Right renal cortex interstitium (tissue), 3 donors: ENCODE measurements at regions not wholly inside any gene's neighbourhood (a gene's known extent, or its start where the extent isn't known, plus 50 kb on each side); places are given as distances from the start of the nearest gene placed in this dataset.

Experiments
- DNase-seq, 3 donors: peaks; one replicate each; pipeline ENCODE4 v3.0.0-alpha.2; 2013; ENCODE audit warnings: low read depth in 3 of 3, low spot score in 2 of 3

DNA sequence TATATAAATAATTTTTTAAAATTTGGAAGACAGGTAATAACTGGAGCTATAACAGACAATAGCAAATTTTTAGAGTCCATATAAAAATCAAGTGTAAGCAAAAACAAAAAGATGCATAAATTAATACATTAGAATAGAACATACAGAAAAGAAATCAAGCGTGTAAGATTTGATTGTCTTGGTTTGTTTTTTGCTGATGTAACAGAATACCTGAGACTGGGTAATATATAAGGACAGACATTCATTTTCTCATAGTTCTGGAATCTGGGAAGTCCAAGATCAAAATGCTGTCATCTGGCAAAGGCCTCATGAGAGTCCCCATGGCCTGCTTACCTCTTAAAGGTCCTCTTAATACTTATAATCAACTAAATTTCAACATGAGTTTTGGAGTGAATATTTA lies 1010.1 kb downstream of the CDH18 start:
- no peak for DNase-seq

GRCh38 chr5:18984559-18985080 lies 1003.4 kb downstream of the CDH18 start:
- no peak for DNase-seq

- DNase-seq: no peak
Observed at GRCh38 chr5:18985171-18985758, 1002.7 kb downstream of the CDH18 start.

DNA sequence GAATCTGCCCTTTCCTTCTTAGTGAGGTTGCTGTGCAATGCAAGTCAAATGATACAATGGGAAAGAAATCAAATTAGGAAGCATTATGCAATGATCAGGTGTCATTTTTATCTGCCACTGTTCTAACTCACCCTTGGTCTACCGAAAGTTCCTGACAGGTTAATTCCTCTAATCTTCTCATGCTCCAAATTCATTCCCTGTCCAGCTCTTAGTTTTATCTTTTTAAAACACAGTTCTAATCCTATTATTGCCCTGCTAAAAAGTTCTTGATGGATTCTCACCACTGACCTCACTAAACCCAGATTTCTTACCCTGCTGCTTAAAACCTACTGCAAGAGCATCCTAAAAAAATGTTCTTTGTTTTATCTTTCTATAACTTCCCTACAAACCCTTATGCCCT lies 1000.9 kb downstream of the CDH18 start:
- DNase-seq: no peak

GRCh38 chr5:18990852-18991251 lies 997.1 kb downstream of the CDH18 start:
- DNase-seq: no peak

- DNase-seq: no peak
Observed at GRCh38 chr5:18992264-18992663, 995.7 kb downstream of the CDH18 start.

DNA sequence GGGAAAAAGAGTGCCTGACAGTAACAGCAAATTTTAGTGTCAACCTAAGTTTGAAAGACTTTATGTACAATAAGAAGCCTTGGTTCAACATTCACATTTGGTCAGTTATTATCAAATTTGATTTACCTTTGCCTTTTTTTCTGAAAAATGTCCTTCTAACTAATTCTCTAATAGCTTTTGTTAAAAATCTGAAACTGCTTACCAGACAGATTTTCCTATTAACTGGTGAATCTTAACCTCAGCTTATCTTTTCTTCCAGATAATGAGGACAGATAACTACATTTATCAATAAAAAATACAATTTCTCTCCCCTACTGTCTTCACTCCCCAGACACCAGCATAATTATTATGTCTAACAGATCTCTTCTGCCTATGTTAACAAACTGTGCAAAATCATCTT lies 988.5 kb downstream of the CDH18 start:
- no peak for DNase-seq

GRCh38 chr5:19001054-19001453 lies 986.9 kb downstream of the CDH18 start:
- DNase-seq: no peak

DNA sequence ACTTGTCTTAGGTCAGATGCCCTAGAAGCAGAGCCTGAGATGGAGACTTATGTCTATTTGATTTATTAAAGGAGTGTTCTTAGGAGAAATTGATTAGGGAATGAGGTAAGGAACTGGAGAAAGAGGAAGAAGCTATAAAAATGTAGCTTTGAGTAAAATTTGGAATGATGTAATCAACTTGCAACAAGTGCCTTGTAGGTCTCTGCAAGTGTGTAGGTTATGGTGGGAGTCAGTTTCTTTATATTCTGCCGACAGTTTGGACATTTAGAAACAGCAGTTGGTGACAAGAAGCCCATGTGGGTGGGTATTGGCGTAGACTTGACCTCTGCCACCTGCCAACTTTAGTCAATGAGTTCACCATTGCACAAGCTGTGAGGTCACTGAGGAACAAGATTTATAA lies 986.5 kb downstream of the CDH18 start:
- DNase-seq: no peak

GRCh38 chr5:19002111-19002510 lies 985.9 kb downstream of the CDH18 start:
- no peak for DNase-seq

DNA sequence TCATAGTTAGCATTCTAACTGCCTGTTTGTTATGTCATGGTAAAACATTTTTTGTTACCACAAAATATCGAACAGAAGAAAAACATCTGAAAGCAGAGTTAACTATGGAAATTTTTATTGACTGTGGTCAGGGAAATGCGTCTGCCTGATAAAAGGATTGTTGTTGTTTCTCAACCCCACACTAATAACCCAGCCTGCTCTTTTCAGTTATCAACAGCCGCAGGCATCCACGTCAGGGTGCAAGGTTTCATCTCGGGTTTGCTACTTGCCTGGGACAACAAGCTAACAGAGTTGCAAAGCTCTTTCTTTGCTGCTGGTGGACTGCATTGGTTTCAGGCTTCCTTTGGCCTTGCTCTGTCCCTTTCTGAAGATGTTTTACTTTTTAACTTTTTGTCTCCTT lies 969.2 kb downstream of the CDH18 start:
- no peak for DNase-seq

DNA sequence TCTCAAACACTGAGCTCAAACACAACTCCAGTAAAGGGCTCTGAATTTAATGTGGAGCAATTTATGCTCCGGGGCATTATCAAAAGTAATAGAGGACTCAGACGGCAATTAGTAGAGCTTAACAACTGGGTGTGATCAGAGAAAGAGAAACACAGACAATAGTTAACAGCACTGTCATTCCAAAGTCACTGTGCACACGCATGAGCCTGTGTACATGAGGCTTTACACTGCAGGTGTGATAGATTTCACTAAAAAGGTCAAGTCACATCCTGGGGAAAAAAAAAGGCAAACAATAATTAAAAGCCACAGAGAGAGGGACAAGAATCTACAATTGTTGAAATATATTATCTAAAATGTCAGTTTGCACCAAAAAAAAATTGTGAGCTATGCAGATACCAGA lies 956.5 kb downstream of the CDH18 start:
- DNase-seq: no peak

DNA sequence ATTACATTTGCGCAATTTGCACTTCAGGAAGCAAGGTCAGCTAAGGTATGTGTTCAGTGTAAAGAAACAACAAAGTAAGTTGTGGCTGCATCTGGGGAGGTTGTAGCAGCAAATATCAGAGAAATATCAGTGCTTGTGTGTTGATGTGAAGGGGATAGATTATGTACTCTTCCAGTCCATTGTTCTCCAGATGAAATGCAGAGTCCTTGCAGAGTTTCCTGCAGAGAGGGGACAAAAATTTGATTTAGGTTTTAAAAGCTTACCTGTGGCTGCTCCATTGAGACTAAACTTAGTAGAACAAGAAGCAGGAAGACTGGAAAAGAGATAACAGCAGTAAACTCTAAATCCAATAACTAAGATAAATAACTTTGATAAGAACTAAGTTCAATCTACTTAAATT lies 952.2 kb downstream of the CDH18 start:
- DNase-seq: no peak

- no peak for DNase-seq
Observed at GRCh38 chr5:19042106-19042505, 945.9 kb downstream of the CDH18 start.

GRCh38 chr5:19044311-19044710 lies 943.7 kb downstream of the CDH18 start:
- DNase-seq: no peak

GRCh38 chr5:19044931-19045695 lies 942.9 kb downstream of the CDH18 start:
- no peak for DNase-seq

- DNase-seq: no peak
Observed at GRCh38 chr5:19047277-19047676, 940.7 kb downstream of the CDH18 start.

GRCh38 chr5:19048726-19049125 lies 939.3 kb downstream of the CDH18 start:
- DNase-seq: no peak

DNA sequence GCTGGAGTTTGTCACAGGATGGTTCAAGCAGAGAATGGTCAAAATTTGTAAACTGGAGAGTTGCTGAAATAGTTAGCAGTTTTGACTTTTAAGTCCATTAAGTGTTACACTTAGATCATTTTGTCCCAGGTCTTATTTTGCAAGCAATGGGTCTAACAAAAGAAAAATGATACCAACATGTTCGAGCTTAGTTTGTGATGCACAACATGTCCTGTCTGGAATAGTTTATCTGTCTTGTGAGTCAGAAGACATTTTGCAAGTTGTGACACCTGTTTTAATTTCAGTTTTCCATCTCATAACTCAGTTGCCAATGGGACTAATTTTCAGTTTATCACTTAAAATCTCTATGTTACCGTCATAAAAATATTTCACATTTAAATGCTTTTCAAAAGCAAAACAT lies 929.8 kb downstream of the CDH18 start:
- DNase-seq: no peak

GRCh38 chr5:19064094-19064493 lies 923.9 kb downstream of the CDH18 start:
- DNase-seq: no peak

DNA sequence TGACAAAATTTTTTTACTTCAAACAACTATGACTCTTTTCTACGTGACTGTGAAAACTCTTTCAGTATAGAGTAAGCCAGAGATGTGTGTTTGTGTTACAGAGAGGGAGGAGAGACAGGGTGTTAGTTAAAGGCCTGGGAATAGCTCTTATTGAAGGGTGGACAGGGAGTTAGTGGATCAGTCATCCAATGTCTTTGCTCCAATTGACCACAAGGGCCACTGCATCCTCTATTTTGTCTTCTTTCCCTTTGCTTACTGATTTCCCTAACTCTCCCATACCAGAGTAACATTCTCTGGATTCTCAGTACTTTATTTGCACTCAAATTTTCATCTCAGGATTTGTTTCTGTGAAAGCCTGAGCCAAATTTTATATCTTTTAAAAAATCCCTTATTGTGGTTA lies 920.3 kb downstream of the CDH18 start:
- no peak for DNase-seq

DNA sequence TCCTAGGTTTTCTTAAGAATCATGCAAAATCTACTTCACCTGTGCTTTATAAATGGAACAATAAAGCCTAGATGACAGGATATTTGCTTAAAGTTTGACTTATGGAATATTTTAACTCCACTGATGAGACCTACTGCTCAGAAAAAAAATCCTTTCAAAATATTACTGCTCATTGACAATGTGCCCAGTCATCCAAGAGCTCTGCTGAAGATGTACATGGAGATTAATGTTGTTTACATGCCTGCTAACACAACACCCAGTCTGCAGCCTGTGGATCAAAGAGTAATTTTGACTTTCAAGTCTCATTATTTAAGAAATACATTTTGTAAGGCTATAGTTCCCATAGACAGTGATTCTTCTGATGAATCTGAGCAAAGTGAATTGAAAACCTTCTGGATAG lies 889.6 kb downstream of the CDH18 start:
- DNase-seq: no peak
